Parathyroid adenoma (tissue), 2 donors: ENCODE measurements at regions not wholly inside any gene's neighbourhood (a gene's known extent, or its start where the extent isn't known, plus 50 kb on each side); places are given as distances from the start of the nearest gene placed in this dataset.

Experiments
- H2AFZ ChIP-seq: fragments of 300-600 bp; sonication (generic); one replicate; pipeline ENCODE4 v1.7.0; 2017; ENCODE audit warnings: antibody characterized with exemption, mild to moderate bottlenecking
- H3K27ac ChIP-seq: fragments of 300-600 bp; sonication (generic); one replicate; pipeline ENCODE4 v1.7.0; 2017
- H3K27me3 ChIP-seq: fragments of 300-600 bp; sonication (generic); one replicate; pipeline ENCODE4 v1.7.0; 2017; ENCODE audit warnings: low read length; ENCODE audit not compliant: control insufficient read depth, insufficient read depth
- H3K36me3 ChIP-seq: fragments of 300-600 bp; sonication (generic); one replicate; pipeline ENCODE4 v1.7.0; 2017; ENCODE audit warnings: low read length; ENCODE audit not compliant: control insufficient read depth, insufficient read depth
- H3K4me1 ChIP-seq: fragments of 300-600 bp; sonication (generic); one replicate; pipeline ENCODE4 v1.7.0; 2017; ENCODE audit warnings: control low read depth
- H3K4me2 ChIP-seq: fragments of 300-600 bp; sonication (generic); one replicate; pipeline ENCODE4 v1.7.0; 2017; ENCODE audit warnings: low read length
- H3K4me3 ChIP-seq: fragments of 300-600 bp; sonication (generic); one replicate; pipeline ENCODE4 v1.7.0; 2017; ENCODE audit warnings: low read depth, low read length
- H3K79me2 ChIP-seq: fragments of 300-600 bp; sonication (generic); one replicate; pipeline ENCODE4 v1.7.0; 2017; ENCODE audit warnings: control low read depth
- H3K9ac ChIP-seq: fragments of 300-600 bp; sonication (generic); one replicate; pipeline ENCODE4 v1.7.0; 2017; ENCODE audit warnings: mild to moderate bottlenecking
- H3K9me3 ChIP-seq: fragments of 300-600 bp; sonication (generic); one replicate; pipeline ENCODE4 v1.7.0; 2017; ENCODE audit warnings: low read length; ENCODE audit not compliant: control insufficient read depth
- CTCF ChIP-seq: fragments of 300-600 bp; sonication (generic); IDR thresholded peaks from one replicate; pipeline ENCODE4 v1.7.0; 2017; ENCODE audit warnings: antibody characterized with exemption, mild to moderate bottlenecking
- donor health status: primary hyperparathyroidism.

- H3K27me3 ChIP-seq: no peaks in the 10 kb centered on the region
Observed at GRCh38 chr7:155167706-155168365, 97.7 kb downstream of the HTR5A start.

GRCh38 chr7:155168597-155169480, 98.7 kb downstream of the HTR5A start:
- no peak overlapping the region for H3K4me3 ChIP-seq

More at GRCh38 chr7:155167706-155168365, 97.7 kb downstream of the HTR5A start:
- peaks cover 9% of the 10 kb centered on the region for H3K4me1 ChIP-seq
- no peak overlapping the region for H3K4me2 ChIP-seq
- no peak overlapping the region for H3K9ac ChIP-seq
- H3K36me3 ChIP-seq: no peaks in the 10 kb centered on the region
- no peak for TF ChIP-seq CTCF
- no peak overlapping the region for H3K4me3 ChIP-seq
- H3K27ac ChIP-seq: no peak overlapping the region
- no peaks in the 10 kb centered on the region for H3K79me2 ChIP-seq
- H3K9me3 ChIP-seq: no peaks in the 10 kb centered on the region
- no peak overlapping the region for H2AFZ ChIP-seq

GRCh38 chr7:155169498-155170065, 99.5 kb downstream of the HTR5A start:
- H3K27me3 ChIP-seq: no peaks in the 10 kb centered on the region
- H3K9me3 ChIP-seq: no peaks in the 10 kb centered on the region
- peaks cover 9% of the 10 kb centered on the region for H3K4me1 ChIP-seq
- no peak overlapping the region for H3K27ac ChIP-seq
- H3K4me3 ChIP-seq: no peak overlapping the region
- H2AFZ ChIP-seq: no peak overlapping the region
- no peak for TF ChIP-seq CTCF
- H3K9ac ChIP-seq: no peak overlapping the region
- H3K36me3 ChIP-seq: no peaks in the 10 kb centered on the region
- H3K4me2 ChIP-seq: no peak overlapping the region
- no peaks in the 10 kb centered on the region for H3K79me2 ChIP-seq

More at GRCh38 chr7:155168597-155169480, 98.7 kb downstream of the HTR5A start:
- Histone ChIP-seq H3K9ac (no peak overlapping the region), H3K27ac (no peak overlapping the region), H2AFZ (no peak overlapping the region), H3K27me3 (no peaks in the 10 kb centered on the region), H3K4me1 (peaks cover 9% of the 10 kb centered on the region), H3K4me2 (no peak overlapping the region), H3K79me2 (no peaks in the 10 kb centered on the region), H3K9me3 (no peaks in the 10 kb centered on the region), H3K36me3 (no peaks in the 10 kb centered on the region)
- TF ChIP-seq CTCF: no peak

GRCh38 chr7:155170331-155170730, 100.2 kb downstream of the HTR5A start:
- no peak overlapping the region for H3K9ac ChIP-seq
- no peak overlapping the region for H3K4me2 ChIP-seq
- no peak overlapping the region for H2AFZ ChIP-seq
- peaks cover 9% of the 10 kb centered on the region for H3K4me1 ChIP-seq
- no peak for TF ChIP-seq CTCF
- H3K79me2 ChIP-seq: no peaks in the 10 kb centered on the region
- H3K27ac ChIP-seq: no peak overlapping the region
- H3K27me3 ChIP-seq: no peaks in the 10 kb centered on the region
- no peak overlapping the region for H3K4me3 ChIP-seq
- H3K36me3 ChIP-seq: no peaks in the 10 kb centered on the region
- H3K9me3 ChIP-seq: no peaks in the 10 kb centered on the region
